ENCODE measurements at regions not wholly inside any gene's neighbourhood (a gene's known extent, or its start where the extent isn't known, plus 50 kb on each side); places are given as distances from the start of the nearest gene placed in this dataset.

DNA sequence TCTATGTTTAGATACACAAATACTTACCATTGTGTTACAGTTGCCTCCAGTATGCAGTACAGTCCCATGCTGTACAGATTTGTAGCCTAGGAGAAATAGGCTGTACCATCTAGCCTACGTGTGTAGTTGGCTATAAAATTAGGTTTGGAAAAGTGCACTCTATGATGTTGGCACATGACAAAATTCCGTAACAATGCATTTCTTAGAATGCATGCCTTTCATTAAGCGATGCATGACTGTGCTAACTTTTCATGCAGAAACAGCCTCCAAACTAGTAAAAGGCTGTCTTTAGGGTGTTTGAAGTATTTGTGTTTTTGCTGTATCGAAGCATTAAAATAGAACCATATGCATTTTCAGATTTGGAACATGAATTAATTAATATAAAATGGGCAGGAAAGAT lies 157.9 kb downstream of the RMI1 start:
- peak in 2 of 8 experiments; percentile 10 to 18 for ATAC-seq (replicated peaks in 6 of 8)
- in situ Hi-C loops (cut with MboI; ENCODE audit: low pct_unique_long_range_greater_than_20kb in 2 of 9, low sequenced_read_pairs in 9 of 9, unreplicated experiment in 9 of 9): no loop called here
- 20 to 100% (median 89%) methylated on average over 2 to 4 of the region's 4 CpGs for WGBS, 10 experiments
- H3K4me3 ChIP-seq: no peak overlapping the region
- peaks cover 3 to 5% of the 10 kb centered on the region in 2 donors for H3K4me1 ChIP-seq (replicated peaks in 1 of 2)
- no peak overlapping the region for H3K27ac ChIP-seq

- Histone ChIP-seq H3K4me1 (replicated peaks in 1 of 2) (peaks cover 3 to 5% of the 10 kb centered on the region in 2 donors), H3K27ac (no peak overlapping the region), H3K4me3 (no peak overlapping the region)
- 13 to 80% (median 61%) methylated on average over 4 to 11 of the region's 11 CpGs; no CpG with 5 or more reads in 1 of the 10 experiments for WGBS, 10 experiments
- ATAC-seq (replicated peaks in 6 of 8): peak in 4 of 8 experiments; percentile 46 to 93 (median 74)
- in situ Hi-C loops (cut with MboI; ENCODE audit: low pct_unique_long_range_greater_than_20kb in 2 of 9, low sequenced_read_pairs in 9 of 9, unreplicated experiment in 9 of 9): no loop called here
Observed at GRCh38 chr9:84139296-84140070, 158.9 kb downstream of the RMI1 start.

DNA sequence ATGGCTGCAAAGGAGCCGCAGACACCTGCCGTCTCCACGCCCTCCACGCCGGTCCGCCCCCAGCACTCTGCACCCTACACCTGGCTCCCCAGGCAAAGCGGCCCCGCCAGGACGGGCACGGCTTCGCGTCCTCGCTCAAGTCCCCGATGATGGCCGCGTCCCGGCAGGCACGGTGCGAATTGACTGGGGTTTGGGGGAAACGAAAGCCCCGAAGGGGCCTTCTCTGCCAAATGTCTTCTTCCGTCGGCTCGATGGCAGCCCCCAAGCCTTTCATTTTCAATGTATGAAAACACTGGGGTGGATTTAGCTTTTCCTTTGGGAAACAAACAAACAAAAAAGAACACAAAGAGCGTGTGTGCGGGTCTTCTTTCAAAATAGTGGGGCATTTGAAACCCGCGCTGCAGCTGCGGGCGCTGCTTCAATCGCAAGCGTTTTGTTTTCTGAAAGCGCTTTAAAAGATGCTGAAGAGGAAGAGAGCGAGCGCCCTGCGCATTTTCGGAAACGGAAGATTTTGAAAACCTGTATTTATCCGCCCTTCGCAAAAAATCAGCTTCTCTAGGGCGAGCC lies 160.0 kb downstream of the RMI1 start:
- in situ Hi-C loops (cut with MboI; ENCODE audit: low pct_unique_long_range_greater_than_20kb in 2 of 9, low sequenced_read_pairs in 9 of 9, unreplicated experiment in 9 of 9): no loop called here
- WGBS, 10 experiments: 7 to 22% (median 14%) methylated on average over 5 to 34 of the region's 41 CpGs; no CpG with 5 or more reads in 1 of the 10 experiments

DNA sequence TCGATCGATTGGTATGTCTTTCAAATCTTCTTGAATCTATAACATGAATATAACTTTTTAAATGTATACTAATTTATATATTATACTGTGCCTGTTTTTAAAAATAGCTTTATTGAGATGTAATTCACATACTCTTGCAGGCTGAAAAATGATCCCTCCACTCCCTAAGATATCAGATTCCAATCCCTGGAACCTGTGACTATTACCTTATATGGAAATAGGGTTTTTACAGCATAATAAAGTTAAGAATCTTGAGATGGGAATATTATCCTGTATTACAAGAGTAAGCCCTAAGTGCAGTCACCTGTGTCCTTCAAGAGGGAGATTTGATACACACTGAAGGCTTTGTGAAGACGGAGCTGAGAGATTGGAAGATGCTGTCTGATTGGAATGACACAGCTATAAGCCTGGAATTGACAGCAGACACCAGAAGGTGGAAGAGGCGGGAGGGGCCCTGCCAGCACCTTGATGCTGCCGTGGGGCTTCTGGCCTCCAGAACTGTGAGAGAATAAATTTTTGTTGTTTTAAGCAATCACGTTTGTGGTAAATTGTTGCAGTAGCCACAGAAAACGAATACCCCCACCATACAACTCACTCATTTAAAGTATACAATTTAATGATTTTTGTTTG lies 161.3 kb downstream of the RMI1 start:
- in situ Hi-C loops (cut with MboI; ENCODE audit: low pct_unique_long_range_greater_than_20kb in 2 of 9, low sequenced_read_pairs in 9 of 9, unreplicated experiment in 9 of 9): no loop called here
- no peak overlapping the region for H3K27ac ChIP-seq
- no peak overlapping the region for H3K4me3 ChIP-seq
- no peak for ATAC-seq (replicated peaks in 6 of 8)
- peaks cover 6 to 10% of the 10 kb centered on the region in 2 donors for H3K4me1 ChIP-seq (replicated peaks in 1 of 2)
- 79 to 94% (median 87%) methylated on average over 1 to 7 of the region's 7 CpGs for WGBS, 10 experiments

More for the DNA sequence above, 160.0 kb downstream of the RMI1 start:
- ATAC-seq (replicated peaks in 6 of 8): peak in 1 of 8 experiments; percentile 34
- Histone ChIP-seq H3K4me3 (peak overlapping the region in 1 of 5 donors; percentile 14), H3K4me1 (replicated peaks in 1 of 2) (peaks cover 3 to 5% of the 10 kb centered on the region in 2 donors), H3K27ac (no peak overlapping the region)

- WGBS, 10 experiments: 37 to 100% (median 64%) methylated on average over 2 to 3 of the region's 3 CpGs
- Histone ChIP-seq H3K27ac (no peak overlapping the region), H3K4me3 (no peak overlapping the region), H3K4me1 (replicated peaks in 1 of 2) (peaks cover 12 to 16% of the 10 kb centered on the region in 2 donors)
- no peak for ATAC-seq (replicated peaks in 6 of 8)
- in situ Hi-C loops (cut with MboI; ENCODE audit: low pct_unique_long_range_greater_than_20kb in 2 of 9, low sequenced_read_pairs in 9 of 9, unreplicated experiment in 9 of 9): no loop called here
Observed at GRCh38 chr9:84145031-84145430, 164.4 kb downstream of the RMI1 start.

DNA sequence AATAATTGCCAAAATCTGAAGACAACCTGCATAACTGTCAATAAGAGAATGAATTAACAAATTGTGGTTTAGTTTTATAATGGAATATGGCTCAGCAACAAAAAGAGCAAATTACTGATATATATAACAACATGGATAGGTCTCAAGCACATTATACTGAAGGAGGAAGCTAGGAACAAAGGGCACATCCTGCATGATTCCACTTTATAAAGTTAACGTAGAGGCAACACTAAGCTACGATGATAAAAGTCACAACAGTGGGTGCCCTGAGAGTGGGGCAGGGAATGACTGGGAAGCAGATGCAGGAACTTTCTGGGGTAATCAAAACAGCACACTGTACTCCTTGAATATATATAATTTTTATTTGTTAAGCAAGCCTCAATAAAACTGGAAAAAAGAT lies 165.2 kb downstream of the RMI1 start:
- in situ Hi-C loops (cut with MboI; ENCODE audit: low pct_unique_long_range_greater_than_20kb in 2 of 9, low sequenced_read_pairs in 9 of 9, unreplicated experiment in 9 of 9): no loop called here
- Histone ChIP-seq H3K4me3 (no peak overlapping the region), H3K27ac (no peak overlapping the region), H3K4me1 (replicated peaks in 1 of 2) (peaks cover 9 to 16% of the 10 kb centered on the region in 2 donors)
- WGBS, 10 experiments: 86 to 100% (median 100%) methylated on average over 1 to 2 of the region's 2 CpGs; no CpG with 5 or more reads in 4 of the 10 experiments
- ATAC-seq (replicated peaks in 6 of 8): no peak

GRCh38 chr9:84146893-84147710 lies 166.5 kb downstream of the RMI1 start:
- Histone ChIP-seq H3K4me3 (no peak overlapping the region), H3K27ac (no peak overlapping the region), H3K4me1 (replicated peaks in 1 of 2) (peaks cover 18 to 26% of the 10 kb centered on the region in 2 donors)
- in situ Hi-C loops (cut with MboI; ENCODE audit: low pct_unique_long_range_greater_than_20kb in 2 of 9, low sequenced_read_pairs in 9 of 9, unreplicated experiment in 9 of 9): no loop called here
- ATAC-seq (replicated peaks in 6 of 8): peak in 5 of 8 experiments; percentile 18 to 86 (median 72)
- WGBS, 10 experiments: 9 to 64% (median 30%) methylated on average over 1 to 5 of the region's 6 CpGs; no CpG with 5 or more reads in 1 of the 10 experiments

- peaks cover 18 to 29% of the 10 kb centered on the region in 2 donors for H3K4me1 ChIP-seq (replicated peaks in 1 of 2)
- in situ Hi-C loops (cut with MboI; ENCODE audit: low pct_unique_long_range_greater_than_20kb in 2 of 9, low sequenced_read_pairs in 9 of 9, unreplicated experiment in 9 of 9): no loop called here
- H3K27ac ChIP-seq: no peak overlapping the region
- WGBS, 10 experiments: 15 to 100% (median 50%) methylated on average over 2 to 5 of the region's 5 CpGs; no CpG with 5 or more reads in 1 of the 10 experiments
- no peak overlapping the region for H3K4me3 ChIP-seq
- no peak for ATAC-seq (replicated peaks in 6 of 8)
Observed at GRCh38 chr9:84151236-84151635, 170.6 kb downstream of the RMI1 start.

DNA sequence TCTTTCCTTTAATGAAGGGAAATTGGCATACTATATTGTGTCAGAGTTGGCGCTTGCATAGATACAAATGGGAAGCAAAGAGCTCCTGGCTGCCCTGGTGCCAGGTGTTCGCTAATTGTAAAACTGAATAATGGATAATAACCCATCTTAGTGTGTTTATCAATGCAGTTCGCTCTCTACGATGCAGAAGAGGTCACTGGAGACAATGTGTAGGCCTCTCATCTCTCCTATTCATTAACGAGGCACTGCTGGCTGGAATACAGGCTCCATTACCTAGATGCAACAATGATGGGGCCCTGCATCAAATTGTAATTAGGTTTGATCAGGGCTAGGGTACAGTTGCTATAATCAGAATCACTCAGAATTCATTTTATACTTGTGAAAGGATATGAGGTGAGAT lies 171.0 kb downstream of the RMI1 start:
- peak in 5 of 8 experiments; percentile 33 to 66 (median 45) for ATAC-seq (replicated peaks in 6 of 8)
- Histone ChIP-seq H3K4me1 (replicated peaks in 1 of 2) (peaks cover 17 to 27% of the 10 kb centered on the region in 2 donors), H3K4me3 (no peak overlapping the region), H3K27ac (no peak overlapping the region)
- WGBS, 10 experiments: 50 to 100% (median 71%) methylated on average over 1 to 5 of the region's 5 CpGs; no CpG with 5 or more reads in 2 of the 10 experiments
- in situ Hi-C loops (cut with MboI; ENCODE audit: low pct_unique_long_range_greater_than_20kb in 2 of 9, low sequenced_read_pairs in 9 of 9, unreplicated experiment in 9 of 9): no loop called here

GRCh38 chr9:84152204-84152603 lies 171.6 kb downstream of the RMI1 start:
- Histone ChIP-seq H3K4me1 (replicated peaks in 1 of 2) (peaks cover 11 to 21% of the 10 kb centered on the region in 2 donors), H3K4me3 (no peak overlapping the region), H3K27ac (no peak overlapping the region)
- in situ Hi-C loops (cut with MboI; ENCODE audit: low pct_unique_long_range_greater_than_20kb in 2 of 9, low sequenced_read_pairs in 9 of 9, unreplicated experiment in 9 of 9): no loop called here
- ATAC-seq (replicated peaks in 6 of 8): no peak
- 43 to 100% (median 85%) methylated on average over 1 of the region's 1 CpG; no CpG with 5 or more reads in 5 of the 10 experiments for WGBS, 10 experiments

DNA sequence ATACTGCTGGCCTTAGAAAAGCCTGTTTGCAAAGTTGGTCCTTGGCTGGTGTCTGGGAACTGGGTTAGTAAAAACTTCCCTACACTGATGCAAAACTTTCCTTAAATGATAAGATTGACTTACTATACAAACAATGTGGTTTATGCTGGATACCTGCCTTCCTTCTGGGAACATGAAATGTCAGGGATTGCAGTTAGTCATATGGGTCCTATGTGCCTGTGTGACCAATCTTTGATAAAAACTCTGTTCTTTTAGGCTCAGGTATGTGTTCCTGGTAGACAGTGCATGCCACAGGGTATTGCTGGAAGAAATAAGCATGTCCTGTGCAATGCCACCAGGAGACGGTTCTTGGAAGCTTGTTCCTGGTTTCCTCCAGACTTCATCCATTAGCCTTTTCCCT lies 173.3 kb downstream of the RMI1 start:
- no peak overlapping the region for H3K4me3 ChIP-seq
- ATAC-seq (replicated peaks in 6 of 8): no peak
- in situ Hi-C loops (cut with MboI; ENCODE audit: low pct_unique_long_range_greater_than_20kb in 2 of 9, low sequenced_read_pairs in 9 of 9, unreplicated experiment in 9 of 9): no loop called here
- peaks cover 9 to 15% of the 10 kb centered on the region in 2 donors for H3K4me1 ChIP-seq (replicated peaks in 1 of 2)
- H3K27ac ChIP-seq: no peak overlapping the region
- 44 to 100% (median 86%) methylated on average over 1 of the region's 1 CpG; no CpG with 5 or more reads in 3 of the 10 experiments for WGBS, 10 experiments

- Histone ChIP-seq H3K4me3 (no peak overlapping the region), H3K4me1 (replicated peaks in 1 of 2) (peaks cover 9 to 17% of the 10 kb centered on the region in 2 donors), H3K27ac (no peak overlapping the region)
- no peak for ATAC-seq (replicated peaks in 6 of 8)
- 0 to 100% (median 96%) methylated on average over 1 to 3 of the region's 3 CpGs; no CpG with 5 or more reads in 3 of the 10 experiments for WGBS, 10 experiments
- in situ Hi-C loops (cut with MboI; ENCODE audit: low pct_unique_long_range_greater_than_20kb in 2 of 9, low sequenced_read_pairs in 9 of 9, unreplicated experiment in 9 of 9): no loop called here
Observed at GRCh38 chr9:84154320-84154719, 173.7 kb downstream of the RMI1 start.
